ENCODE measurements at regions not wholly inside any gene's neighbourhood (a gene's known extent, or its start where the extent isn't known, plus 50 kb on each side); places are given as distances from the start of the nearest gene placed in this dataset.
"Not testable (repeated sequence)": the region's sequence is repeated elsewhere in the genome, so short reads cannot be mapped to it uniquely, and the experiment has no call there.

DNA sequence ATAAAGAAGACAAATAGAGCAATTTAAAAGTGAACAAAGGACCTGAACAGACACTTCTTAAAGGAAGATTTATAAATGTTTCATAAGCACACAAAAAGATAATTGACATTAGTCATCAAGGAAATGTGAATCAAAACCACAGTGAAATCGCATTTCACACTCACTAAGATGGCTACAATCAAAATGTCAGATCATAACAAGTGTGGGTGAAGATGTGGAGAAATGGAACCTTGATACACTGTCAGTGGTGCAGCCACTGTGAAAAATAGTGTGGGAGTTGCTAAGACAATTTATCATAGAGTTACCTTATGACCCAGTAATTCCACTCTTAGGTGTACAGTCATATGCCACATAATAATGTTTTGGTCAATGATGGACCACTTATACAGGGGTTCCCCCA lies 54.5 kb upstream of the HTR4 start:
- DNase-seq: no peak

DNA sequence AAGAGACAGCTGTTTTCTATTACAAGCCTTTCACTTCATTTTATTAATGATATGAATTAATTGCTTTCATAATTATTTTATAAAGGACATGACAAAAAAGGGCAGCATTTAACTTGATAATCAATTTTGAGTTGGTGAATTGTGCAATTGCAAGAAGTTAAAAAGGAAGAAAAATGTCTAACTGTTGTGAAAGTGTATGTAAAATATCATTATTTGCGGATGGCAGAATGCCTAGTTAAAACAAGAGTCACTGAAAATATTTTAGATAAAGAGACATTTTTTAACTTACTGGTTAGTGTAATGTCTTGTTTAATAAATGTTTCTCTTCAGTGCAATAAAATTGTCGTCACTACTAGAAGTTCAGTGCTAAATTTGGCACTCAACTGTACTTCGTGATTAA lies 57.6 kb upstream of the HTR4 start:
- no peak for DNase-seq

DNA sequence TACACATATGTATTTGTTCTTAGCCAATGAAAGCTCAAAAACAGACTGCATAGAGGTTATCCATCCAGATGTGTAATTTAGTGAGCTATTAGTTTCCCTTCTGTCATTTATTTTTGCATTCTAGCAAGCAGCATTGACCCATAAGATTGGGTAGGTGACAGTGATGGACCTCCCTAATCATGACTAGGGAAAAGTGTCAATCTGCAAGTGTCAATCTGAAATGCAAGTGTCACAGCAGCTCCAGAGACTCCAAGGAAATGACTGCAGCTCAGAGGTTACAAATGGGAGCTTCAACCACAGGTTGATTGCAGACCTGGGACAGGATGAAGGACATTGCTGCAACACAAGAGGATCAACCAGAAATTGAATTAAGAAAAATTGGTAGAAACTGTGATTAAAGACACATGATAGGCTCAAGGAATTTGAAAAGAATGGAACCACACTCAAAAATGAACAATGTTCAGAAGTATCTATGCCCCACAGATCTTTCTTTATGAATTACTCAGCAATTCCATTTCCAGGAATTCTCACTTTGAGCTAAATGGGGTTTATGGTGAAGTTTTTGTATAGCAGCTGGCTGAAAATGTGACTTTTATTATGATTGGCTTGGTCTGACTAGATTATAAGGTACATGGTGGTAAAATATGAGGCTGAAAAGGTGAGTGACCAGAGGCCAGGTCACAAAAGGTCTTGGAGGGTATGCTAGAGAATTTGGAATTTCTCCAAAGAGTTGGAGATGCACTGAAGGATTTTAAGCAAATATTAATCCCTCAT lies 59.6 kb upstream of the HTR4 start:
- DNase-seq: no peak

DNA sequence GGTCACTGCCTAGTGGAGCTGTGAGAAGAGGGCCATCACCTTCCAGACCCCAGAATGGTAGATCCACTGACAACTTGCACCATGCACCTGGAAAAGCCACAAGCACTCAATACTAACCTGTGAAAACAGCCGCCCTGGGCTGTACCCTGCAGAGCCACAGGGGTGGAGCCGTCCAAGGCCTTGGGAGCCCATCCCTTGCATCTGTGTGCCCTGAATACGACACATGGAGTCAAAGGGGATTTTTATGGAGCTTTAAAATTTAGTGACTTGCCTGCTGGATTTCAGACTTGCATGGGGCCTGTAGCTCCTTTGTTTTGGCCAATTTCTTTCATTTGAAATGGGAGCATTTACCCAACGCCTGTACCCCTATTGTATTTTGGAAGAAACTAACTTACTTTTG lies 62.4 kb upstream of the HTR4 start:
- no peak for DNase-seq

DNA sequence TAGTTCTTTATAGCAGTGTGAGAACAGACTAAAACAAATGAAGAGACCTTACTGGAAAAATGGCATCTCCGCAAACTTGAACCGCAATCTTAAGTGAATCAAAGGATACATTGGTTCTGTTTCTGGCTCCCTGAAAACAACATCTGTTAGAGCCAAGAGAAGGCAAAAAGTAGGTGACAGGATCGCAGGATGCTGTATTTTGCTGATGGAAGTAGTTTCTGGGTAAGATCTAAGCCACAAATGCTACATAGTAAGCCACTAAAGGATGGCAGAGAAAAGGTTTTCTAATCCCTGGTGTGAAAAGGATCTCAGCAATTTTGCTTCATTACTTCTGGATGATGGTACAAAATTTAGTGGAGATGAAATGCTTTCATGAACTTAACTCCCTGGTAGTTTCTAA lies 63.3 kb upstream of the HTR4 start:
- DNase-seq: no peak

DNA sequence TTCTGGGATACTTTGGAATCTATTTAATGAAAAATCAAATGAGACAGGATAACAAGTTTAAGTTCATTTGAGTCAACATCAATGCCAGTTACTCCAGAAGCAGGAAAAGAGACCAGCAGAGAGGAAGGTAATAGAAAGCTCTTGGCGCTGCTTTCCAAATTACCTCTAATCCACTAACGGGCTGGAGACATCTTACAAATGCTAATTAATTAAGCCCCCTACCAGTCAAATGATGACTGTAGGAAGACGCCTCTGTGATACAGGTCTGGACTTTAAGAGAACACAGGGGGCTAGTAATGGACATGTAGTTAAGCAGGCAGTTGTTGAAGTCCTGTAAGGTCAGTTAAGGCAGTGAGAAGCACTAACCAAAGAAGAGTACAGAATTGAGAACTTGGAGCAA lies 65.3 kb upstream of the HTR4 start:
- DNase-seq: no peak

DNA sequence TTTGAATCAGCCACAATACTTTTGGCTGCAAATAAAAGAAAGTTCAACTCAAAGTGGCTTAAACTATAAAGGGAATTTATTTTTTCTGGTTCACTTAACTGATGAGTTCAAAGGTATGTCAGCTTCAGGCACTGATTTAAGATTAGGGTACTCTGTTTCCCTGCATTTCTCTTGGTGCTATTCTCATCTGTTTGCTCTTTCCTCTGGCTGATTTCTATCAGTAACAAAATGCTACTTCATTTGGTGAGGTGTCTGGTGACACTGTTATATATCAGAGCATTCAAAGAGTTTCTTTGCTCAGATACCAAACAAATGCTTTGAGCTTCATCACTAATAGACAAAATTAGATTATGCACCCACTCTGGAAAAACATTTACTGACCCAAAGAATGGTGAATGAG lies 65.9 kb upstream of the HTR4 start:
- DNase-seq: no peak

DNA sequence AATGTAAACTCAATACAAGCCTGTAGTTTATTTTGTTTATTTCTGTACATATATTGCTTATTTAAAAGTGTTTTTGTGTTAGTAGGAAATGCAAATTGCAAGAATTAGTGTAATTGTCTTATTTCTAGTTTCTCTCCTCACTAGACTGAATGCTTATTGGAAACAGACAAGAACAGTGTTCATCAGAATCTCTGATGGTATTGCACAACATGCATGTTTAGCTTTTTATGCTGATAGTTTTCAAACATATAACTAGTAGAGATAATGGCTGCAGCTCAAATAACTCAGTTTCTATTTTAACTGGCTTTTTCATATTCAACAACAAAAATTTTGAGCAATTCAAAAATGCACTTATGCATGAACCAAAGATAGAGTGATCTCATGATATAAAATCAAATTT lies 68.8 kb upstream of the HTR4 start:
- DNase-seq: no peak

DNA sequence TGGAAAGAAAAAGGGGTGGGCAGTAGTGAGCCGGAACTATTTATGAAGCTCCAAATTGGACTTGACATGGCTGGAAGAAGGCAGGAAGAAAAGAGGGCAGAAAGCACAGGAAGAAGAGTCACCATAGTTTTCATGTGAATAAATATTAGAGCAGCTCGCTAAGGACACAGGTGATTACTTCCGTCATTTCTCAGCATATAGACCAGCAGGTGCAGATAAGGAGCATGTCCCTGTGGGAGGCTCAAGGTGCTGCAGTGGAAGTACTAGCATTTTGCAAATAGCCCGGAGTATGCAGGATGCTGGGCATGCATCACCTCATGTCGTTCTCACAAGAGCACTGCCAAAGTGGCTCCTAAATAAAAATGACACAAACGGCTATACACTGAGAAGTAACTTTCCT lies 71.3 kb upstream of the HTR4 start:
- DNase-seq: no peak

DNA sequence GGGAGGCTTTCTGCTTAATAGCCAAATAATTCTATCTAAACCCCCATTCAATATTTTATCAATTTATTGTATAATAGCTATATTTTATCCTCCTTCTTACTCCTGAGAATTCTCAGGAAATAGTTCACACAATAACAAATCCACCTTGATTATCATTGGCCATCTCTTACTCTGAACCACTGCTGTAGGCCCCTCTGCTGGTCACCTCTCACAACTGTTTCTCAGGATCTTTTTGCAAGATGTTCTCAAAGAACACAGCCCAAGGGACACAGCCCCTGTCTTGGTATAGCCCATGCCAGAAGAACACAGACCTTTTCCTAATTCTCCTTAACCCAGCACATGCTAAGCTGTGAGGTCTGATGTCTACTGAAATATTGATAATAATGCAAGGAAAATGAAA lies 74.9 kb upstream of the HTR4 start:
- no peak for DNase-seq

DNA sequence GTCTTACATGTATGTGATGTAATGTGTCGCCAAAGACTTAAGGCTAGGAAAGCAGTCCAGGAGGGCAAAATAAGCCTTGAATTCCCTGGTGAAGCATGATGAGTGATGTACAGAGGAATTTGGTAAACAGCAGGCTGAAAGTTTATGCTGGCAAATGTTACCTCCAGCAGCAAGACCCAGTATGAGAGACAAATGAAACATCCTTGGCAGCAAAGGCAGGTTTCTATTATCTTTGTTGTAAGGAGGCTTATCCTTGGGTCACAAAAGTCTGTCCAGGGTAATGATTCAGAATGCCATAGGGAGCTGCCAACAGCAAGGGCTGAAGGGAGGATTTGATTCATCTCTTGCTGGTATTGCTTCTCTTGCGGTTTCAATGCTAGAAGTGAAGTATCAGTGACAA lies 75.9 kb upstream of the HTR4 start:
- no peak for DNase-seq

DNA sequence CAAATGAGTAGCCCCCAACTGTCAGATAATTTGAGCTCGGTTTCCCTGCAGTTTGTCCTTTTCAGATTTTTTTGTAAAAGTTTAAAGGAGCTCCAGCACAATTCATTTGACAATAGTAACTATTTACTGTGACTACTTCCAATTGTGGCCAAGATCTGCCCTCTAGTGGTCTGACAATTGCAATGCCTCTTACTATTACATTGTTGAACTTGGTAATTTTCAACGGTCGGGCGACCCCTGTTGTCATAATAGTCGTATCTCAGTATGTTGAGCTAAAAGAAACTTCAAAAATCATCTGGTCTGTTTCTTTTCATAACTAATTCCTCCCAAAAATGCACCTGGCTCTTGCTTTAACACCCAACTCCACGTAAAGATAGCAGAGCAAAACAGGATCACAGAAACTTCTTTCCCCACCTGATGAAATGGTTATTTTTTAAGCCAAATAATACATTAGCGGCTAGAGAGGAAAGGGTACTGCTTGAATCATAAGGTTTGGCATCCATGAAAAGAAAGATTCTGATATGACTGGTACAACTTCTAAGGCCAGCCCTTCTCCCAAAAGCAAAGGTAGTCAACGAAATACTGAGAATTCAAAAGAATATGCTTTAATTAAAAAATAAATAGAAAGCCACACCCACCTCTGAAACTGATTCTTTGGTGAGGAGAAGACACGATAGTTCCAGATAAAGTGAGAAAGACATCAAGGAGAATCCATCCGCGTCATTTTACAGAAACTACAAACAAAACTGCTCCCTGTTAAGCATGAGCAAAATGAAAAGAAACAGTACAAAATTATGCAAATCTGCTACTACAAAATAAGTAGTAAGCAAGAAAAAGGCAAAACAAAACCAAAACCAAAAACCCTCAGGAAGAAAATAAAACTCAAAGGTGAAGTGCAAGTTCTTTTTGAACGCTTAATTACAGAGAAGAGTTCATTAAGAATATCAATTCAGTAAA lies 76.9 kb upstream of the HTR4 start:
- peak; percentile 92 for DNase-seq

DNA sequence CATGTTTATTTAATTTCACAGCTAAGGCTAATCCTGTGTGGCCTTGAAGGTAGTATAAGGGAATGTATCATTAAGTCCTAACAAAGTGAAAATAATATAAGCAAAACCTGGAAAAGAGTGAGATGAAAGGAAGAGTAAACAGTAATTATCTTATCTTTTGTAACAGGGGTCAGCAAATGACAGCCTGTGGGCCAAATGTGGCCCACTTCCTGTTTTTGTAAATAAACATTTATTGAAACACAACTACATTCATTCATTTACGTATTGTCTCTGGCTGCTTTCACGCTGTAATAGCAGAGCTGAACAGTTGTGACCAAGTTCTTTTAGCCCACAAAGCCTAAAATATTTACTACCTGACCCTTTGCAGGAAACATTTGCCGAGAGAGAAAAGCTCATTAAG lies 78.4 kb upstream of the HTR4 start:
- DNase-seq: no peak

DNA sequence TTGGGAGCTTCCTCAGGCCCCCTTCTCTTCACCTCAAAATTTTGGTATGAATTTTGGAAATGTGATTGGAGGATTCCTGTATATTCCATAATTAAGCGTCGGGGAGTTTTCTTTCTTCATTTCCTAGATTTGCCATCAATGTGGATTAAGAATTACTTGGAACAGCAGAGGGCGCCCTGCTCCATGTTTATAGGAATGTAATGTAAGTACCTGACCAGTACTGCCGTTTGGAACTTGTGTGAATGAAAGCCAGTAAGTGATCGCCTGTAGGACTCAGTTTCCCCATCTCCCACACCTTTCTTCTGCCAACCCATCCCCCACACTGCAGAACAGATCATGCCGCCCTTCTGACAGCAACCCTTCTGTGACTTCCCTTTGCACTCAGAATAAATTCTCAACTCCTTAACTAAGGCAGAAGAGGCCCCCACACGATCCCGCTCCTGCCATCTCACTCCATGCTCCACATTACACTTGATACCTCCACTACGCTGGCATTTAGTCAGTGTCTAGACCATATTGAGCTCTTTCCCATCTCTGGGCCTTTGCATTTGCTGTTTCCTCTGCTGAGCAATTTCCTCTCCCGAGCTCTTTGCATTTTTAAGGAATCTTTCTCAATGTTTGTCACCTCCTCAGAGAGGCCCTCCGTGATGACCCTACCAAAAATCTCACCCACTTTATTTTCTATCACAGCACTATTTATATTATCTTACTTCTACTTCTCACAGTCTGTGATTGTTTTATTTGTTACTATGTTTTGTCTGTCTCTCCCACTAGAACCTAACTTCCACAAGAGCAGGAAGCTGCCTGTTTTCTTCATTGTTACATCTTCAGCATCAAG lies 79.5 kb upstream of the HTR4 start:
- DNase-seq: peak; percentile 71

DNA sequence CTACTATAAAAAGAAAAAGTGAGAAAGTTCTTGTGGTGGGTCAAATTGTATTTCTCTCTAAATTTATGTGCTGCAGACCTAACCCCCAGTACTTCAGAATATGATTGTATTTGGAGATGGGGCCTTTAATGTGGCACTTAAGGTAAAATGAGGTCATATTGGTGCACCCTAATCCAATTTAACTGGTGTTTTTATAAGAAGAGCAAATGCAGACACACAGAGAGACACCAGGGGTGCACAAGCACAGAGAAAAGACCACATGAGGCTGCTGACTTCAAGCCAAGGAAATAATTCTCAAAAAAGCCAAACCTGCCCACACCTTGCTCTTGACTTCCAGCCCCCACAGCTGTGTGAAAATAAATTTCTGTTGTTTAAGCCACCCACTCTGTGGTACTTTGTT lies 80.2 kb upstream of the HTR4 start:
- no peak for DNase-seq

DNA sequence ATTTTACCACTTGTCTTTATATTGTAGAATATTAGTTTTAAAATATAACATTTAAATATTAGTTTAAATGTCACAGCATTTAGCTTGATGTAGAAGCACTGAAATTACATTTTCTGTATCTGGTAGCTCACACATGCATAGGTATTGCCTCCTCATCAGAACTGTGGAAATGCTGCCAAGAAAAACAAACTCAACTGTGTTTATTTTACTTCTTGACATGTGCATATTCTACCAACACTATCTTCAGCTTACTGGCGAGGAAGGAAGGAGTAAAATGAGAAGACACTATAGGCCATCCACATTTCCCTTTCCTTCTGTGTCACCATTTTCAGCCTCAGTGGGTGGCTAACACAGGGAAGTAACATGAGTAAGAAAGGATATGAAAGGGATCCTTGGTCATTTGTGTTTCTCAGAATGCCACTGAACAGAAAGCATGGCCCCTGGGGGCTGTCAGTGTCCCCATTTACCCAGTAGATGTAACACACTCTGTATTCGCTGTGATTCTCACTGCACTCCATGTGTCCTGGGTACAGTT lies 81.0 kb upstream of the HTR4 start:
- DNase-seq: no peak

DNA sequence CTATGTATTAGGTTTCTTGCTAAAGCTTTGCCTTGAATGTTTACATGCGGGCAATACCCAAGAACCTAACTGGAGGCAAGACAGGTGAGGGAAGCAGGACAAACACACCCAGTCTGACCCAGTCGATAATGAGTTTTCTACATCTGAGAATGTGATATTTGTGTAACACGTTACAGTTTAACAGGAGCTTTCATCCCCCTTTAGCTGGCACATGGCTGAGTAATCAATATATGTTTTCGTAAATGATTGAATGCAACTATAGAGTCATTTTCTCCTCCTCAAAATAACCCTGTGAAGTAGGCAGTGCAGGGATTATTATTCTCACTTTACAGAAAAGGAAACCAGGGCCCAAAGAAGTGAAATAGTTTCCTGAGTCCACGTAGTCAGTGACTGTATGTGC lies 84.7 kb upstream of the HTR4 start:
- DNase-seq: no peak

DNA sequence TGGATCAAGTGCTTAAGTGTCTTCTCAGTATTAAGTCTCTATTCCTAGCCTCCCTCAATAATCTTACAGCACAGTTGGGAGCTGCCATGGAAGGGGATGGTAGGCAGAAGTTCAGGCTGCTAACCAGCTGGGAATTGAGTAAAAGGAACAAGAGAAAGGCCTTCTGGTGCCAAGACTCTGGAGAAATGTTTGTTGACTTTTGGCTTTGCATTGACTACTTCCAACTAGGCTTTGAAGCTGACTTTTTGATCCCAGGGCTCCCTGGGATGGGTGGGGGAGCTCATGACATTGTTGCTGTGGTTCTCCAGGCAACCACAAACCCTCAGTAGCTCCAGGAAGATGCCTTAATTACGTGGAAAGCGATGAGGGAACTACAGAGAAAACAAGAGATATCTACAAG lies 85.2 kb upstream of the HTR4 start:
- no peak for DNase-seq

DNA sequence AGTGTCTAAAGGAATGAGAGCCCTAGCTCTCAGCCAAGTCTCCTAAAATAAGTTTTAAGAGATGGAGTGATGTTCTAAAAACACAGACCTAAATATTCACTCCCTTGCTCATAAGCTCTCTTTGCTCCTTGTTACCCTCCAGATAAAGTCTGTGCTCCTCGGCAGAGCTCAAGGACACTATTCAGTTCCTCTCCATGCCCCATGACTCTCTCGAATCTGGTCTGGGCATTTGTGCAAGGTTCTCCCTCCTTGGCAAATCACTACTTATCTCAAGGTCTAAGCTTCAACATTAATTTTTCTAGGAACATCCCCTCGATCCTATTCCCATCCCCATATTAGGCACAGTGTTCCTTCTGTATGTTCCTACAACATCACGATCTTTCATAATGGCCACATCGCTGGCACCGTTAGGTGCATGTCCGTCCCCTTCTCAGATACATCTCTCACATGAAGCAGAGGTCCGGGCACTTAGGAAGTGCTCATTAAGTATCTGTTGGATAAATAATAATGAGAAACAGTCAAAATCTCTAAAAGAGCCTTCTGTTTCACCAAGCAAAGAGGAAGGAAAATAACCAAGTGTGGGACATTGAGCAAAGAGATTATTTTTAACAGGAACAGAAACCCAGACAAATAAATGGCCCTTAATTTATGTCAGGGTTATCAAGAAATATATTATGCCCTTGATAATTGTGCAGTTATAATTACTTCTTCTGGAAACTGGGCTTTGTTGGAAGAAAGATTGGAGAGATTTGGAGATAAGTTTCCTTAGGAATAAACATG lies 85.9 kb upstream of the HTR4 start:
- no peak for DNase-seq

DNA sequence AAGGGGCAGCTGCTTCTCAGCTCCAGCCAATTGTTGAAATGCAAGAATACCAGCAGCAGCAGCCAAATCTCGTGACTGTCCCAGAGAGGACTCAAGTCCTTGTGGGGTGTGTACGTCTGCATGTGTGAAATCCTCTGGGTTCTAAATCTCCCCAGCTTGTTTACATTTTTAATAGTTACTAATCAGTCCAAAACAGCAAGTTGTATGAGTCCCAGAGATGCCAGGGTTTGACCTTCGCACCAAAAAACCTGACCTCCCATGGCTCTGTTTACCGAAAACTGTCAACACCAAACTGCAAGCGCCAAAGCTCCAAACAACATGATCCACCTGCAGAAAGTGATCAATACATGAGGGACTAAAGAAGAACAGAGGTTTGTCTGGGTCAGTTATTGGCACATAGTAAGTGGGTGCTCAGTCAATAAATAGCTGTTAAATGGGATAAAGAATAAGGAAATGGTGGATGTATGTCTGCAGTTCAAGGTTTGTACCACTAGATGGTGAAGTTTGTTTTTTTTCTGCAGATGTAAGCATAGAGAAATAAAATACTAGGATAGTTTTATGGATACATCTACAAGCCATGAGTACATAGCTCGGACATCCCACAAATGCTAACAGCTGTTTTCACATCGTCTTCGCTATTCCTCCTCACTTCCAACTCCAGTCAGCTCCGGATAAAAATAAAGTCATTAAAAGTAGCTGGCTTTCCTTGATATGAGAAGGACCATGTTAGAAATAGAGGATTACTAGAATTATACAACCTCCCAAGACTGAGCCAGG lies 85.3 kb upstream of the ADRB2 start:
- peak; percentile 23 for DNase-seq

DNA sequence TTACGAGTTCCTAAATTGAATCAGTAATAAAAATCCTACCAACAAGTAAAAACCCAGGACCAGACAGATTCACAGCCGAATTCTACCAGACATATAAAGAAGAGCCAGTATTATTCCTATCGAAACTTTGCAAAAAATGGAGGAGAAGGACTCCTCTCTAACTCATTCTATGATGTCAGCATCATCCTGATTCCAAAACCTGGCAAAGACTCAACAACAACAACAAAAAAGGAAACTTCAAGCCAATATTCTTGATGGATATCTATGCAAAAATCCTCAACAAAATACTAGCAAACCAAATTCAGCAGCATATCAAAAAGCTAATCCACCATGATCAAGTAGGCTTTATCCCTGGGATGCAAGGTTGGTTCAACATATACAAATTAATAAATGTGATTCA lies 84.6 kb upstream of the ADRB2 start:
- not testable (repeated sequence) for DNase-seq
